Hippocampal formation (tissue), 2 donors: ENCODE measurements at regions not wholly inside any gene's neighbourhood (a gene's known extent, or its start where the extent isn't known, plus 50 kb on each side); places are given as distances from the start of the nearest gene placed in this dataset.

Source experiments
- DNase-seq, 2 donors: peaks; one replicate each; lab custom pipeline; 2025; lab: John Stamatoyannopoulos, UW

DNA sequence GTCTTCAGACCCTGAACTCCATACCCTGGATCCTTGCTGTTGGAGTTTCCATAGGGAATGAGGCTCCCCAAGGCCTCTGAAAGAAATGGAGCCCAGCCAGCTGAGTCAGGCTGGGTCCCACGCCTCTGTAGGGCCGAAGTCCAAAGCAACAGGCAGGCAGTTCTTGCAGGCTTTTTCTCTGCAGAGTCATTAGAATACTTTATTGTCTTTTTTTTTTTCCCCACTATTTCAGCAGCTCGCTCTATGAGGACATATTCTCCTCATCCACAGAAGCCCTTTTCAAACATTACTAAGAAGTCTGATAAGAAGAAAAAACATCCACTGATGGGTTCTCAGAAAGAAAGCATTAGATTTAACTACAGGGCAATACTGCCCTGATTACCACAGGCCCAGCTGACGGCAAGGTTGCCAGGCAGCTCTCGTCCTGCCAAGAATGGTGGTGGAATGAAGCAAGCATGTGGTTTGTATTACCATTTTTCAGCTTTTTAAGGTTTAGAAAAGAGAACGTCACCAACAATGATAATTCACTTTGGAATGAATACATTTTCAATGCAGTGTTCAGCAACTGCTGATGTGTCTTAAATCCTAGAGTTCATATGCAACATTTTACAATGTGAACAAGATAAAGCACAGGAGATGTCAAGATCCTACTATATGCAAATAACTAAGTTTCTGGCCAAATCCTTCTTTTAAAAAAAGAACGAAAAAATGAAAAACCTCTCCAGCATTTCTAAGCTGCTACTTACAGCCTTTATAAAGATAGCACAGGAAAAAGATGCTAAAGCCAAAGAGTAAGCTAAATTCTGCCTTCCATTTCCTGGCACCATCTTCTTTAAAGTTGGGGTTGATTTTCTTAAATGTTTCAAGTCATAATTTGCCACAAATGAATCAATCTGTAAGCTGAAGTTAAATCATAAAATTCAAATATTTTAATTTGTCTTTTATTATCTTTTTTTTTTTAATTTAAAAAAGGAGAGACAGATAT lies 223.6 kb upstream of the CITED2 start:
- DNase-seq = peak; percentile 12 to 32

DNA sequence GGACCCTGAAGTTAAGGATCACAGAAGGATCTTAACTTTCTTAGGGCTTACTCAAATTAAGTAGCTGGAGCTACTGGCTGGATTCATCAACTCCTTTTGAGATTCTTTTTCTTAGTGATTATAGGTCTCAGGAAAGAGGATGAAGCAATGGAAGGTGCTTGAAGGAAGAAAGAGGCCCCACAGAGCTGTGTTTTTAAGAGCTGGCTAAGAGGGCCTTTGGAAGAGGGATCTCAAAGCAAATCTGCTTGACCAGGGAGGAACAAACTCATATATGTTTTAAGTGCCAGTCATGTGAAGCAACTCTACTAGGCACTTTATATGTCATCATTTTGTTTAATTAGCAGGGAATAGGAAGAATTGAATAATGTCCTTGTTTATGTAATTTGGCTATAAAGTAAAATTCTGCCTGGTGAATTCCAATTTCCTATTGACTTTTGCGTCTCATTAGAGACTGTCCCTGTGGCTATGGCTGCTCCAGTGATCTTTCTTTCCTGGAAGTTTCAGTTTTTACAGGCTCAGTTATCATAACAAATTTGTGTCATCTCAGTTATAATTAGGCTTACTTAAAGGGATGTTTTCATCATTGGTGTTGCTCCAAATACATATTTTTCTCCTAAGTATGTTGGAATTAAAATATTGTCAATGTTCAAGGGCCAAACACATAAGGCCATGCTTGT lies 222.8 kb upstream of the CITED2 start:
- DNase-seq = no peak

DNA sequence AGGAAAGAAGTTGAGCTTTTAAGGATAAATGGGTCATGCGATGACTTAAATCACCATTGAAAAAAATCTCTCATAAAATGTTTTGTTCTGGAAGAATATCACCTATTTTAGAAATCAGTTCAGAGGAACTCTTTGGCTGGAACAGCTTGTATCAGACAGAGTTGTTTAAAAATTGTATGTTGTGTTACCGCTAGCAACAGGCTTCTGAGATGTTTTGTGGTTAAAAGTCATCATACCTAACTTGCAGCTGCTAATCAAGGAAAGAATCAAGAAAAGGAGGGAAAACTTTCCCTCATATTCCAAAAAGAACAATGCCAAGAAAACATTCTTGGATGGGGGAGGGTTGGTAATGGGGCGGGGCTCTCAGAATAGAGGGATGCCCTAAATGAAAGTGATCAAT lies 220.7 kb upstream of the CITED2 start:
- no peak for DNase-seq

DNA sequence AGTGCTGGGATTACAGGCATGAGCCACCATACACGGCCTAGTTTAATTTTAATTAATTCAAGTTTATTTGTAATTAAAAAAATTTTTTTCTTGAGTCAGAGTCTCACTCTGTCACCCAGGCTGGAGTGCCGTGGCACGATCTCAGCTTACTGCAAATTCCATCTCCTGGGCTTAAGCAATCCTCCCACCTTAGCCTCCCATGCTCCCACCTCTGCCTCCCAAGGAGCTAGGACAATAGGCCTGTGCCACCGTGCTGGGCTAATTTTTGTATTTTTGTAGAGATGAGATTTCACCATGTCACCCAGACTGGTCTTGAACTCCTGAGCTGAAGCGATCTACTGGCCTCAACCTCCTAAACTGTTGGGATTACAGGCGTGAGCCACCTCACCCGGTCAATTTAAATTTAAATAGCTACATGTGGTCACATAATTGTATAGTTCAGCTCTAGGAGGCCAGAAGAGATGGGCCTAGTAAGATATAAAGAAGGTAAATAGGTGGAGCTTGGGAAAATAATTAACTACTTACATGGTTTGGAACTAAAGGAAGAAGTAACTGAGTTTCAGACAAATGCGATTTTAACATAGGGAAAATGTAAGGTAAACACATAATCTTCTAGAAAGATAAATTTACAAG lies 220.0 kb upstream of the CITED2 start:
- no peak for DNase-seq

DNA sequence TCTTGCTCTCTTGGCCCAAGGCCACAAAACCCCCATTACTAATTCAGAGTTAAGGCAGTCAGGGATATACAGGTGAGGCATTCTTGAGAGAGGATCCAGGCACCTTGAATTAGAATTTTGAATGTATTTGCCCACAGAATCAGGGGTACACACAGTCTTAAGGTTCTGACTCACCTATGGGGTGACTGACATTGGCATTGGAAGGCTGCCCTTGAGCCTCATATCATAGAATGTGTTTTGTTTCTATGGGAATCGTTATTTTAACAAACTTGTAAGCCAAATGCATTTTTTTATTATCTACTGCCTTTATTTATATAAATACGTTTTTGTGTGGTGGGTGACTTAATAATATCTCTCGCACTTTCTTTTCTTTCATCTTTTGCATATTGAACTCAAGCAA lies 218.6 kb upstream of the CITED2 start:
- DNase-seq = no peak

DNA sequence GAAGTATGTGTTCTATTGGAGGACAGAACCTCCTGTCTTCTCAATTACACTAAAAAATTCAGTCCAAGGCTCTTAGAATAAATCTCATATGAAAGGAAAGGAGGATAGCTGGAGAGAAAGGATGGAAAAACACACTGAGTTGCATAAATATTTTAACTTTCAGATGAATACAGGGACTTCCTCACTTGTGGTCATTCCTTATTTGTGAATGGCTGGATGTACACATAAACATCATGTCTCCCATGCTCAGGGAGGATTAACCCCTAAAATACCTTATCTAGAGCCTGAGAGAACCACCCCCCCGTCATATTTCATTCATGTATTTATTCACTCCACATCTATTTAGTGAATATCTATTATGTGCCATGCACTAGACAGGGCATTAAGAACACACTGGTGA lies 217.6 kb upstream of the CITED2 start:
- DNase-seq = no peak

DNA sequence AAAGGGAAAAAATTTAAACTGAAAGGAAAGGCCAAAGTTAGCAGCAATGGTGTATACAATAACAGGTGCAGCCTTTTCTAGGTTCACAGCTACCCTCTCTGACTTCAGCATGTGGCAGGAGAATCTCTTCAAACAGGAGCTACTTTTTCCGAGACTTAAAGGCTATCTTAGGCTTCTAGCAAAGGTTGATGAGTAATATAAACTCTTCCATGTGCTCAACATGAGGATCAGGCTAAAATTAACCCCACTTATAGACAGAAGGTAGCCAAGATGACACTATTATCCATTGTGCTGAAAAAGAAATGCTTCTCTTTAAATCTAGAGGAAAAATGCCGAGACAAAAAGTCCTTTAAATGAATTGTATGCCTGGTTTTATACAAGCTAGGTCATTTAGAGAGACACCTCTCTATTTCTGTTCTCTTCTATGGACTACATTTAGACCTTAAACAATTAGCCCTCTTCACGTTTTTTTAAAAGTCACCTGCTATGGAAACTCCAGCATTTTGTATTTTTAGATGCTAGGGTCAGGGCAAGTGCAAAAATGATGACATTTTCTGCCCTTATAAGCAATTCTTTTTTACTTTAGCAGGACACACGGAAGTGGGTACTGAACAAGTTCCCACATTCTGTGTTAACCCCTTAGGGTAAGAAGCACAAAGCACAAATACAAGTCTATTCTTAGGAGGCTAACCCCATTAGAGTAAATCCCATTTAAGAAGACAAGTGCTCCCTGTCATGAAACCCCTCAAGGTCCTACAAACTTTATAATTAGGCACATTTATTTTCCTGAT lies 216.8 kb upstream of the CITED2 start:
- no peak for DNase-seq

DNA sequence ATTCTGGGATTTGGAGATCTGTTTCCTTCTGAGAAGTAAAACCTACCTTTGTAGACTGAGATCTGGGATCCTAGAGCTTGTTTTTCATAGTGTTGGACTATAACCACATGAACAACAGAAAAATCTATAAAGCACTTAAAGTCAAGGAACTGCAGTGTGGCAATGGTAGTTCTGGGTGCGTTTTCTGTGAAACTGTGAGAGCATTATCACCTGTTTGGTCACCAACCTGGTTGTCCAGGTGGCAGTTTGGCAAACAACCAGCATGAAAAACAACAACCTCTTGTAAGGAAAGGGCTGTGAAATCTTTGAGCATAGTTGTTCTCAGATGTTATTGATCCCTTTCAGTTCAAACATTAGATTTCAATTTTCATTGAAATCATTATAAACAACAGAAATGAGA lies 215.8 kb upstream of the CITED2 start:
- DNase-seq = no peak

DNA sequence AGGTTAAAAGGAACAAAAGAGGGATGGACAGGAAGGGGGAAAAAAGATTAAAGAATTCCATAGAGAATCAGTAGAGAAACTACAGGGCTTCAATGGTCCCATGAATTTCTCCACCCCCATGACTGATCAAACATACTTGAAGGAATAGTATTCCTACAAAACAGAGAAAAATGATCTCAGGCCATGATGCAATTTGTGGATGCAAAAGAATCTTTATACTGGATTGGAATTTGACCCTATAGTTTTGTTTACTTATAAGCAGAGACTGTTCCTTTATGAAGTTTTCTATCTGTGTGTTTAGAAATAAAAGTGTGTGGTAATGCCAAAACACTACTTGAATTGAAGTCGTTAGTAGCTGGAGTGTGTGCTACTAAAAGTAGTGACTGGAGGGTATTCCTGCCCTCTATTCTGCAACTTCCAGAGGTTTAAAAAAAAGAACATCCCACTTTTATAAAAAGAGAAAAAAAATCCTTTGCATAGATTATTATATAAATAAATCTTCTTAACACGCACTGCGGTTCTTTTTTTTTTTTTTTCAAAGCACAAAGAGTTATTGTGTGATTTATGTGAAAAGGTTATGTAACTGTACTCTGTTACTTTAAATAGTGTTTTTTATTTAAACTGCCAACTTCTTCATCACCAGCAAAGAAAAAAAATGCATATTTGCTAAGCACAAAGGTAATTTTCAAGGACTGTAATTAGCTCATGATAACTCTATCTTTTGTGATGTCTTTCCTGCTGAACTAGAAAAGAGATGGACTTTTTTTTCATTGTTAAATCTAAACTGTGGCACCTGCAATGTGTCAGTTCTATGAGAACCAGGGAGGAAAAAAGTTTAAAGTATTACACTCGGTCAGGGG lies 214.5 kb upstream of the CITED2 start:
- DNase-seq = no peak

DNA sequence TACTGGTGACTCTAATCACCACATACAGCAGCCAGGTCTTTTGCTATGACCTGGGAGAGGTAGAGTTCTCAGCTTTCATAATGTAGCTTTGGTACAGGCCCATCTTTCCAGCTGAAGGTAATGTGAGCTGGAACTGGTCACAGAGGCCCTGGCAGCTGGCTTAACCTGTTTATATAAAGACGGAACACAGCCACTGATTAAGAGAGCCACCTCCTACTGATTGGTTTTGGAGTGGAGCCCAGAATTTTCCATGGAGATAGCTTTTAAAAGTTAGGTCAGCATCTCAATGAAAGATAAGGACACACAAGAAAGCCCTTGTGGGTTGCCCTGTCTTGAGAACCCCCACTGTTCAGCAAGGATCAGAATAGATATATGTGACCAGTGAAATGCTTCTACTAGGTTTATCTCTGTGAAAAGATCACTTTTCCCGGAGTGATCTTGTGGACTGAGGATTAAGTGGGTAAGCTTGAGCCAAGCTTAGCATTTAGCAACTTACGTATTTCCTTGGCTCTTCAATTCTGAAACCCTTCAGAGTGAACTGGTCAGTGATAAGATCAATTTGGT lies 213.7 kb upstream of the CITED2 start:
- DNase-seq = no peak

DNA sequence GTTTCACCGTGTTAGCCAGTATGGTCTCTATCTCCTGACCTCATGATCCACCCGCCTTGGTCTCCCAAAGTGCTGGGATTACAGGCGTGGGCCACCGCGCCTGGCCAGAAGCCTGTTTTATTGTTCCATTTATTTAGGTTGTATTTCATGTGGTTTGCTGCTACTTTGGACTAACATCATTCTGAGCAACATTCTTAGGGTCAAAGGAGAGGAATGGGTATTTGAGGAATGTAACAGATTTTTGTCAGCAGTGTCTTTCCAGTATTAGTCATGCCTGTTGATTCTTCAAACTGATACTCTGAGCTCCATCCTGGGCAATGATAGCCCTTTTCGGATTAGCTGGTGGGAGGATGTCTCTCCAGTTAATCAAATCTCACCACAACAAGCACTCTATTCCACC lies 213.0 kb upstream of the CITED2 start:
- DNase-seq = no peak

DNA sequence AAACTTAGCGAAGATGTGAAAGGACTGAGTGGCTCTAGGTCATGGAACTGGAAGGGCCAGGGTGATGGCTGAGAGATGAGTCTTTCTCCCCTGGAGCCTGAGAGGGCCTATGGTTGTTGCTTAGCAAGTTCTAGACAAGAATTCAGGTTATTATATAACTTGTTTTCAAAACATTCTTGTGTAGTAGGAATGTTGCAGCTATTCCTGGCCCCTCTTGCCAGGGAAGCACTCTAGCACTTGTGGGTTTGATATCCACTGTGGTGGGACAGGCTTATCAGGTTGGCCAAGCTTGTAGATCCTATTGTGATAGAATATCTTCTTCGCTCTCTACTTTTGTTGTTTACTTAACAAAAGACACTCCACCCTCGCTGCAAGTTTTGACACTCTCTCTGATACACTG lies 211.8 kb upstream of the CITED2 start:
- DNase-seq = no peak

DNA sequence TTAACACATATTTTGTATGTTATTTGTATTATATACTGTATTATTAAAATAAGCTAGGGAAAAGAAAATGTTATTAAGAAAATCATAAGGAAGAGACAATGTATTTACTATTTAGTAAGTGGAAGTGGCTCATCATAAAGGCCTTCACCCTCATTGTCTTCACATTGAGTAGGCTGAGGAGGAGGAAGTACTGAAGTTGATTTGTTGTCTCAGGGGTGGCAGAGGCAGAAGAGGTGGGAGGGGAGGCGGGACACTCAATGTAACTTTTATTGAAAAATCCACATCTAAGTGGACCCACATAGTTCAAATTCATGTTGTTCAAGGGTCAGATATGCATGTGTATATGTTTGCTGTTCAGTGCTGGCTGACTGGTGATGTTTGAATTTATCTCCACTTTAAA lies 210.2 kb upstream of the CITED2 start:
- DNase-seq = no peak

DNA sequence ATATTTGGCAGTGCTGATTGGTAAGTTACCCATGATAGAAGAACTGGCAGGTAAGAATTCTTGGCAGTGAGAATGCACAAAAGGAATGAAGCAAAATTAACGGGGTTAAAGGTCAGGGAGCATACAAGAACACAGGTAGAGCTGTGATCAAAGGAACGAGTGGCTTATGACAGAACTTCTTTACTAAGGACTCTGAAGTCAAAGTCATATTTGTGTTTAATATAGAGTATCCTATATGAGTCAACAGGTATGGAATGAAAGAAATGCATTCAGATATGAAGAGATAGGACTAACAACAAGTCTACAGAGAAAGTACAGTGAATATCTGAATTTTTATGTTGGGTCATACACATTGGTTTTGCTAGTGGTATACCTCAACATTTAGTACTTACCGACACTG lies 209.0 kb upstream of the CITED2 start:
- DNase-seq = no peak

DNA sequence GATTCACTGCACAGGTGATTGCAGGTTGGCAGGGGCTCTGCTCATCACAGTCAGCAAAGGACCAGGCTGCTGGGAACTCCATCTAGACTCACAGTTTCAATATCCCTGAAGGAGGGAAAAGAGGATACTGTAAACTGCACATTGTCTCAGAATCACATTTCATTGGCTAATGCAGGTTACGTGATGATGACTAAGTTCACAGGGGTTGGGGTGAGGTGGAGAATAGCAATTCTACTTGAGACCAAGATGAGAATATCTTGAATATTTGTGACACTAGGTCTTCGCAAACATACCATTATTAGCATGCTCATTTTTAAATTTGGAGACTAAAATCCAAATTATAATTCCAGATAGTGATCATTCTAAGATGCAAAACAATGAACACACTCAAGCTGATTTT lies 208.5 kb upstream of the CITED2 start:
- no peak for DNase-seq

DNA sequence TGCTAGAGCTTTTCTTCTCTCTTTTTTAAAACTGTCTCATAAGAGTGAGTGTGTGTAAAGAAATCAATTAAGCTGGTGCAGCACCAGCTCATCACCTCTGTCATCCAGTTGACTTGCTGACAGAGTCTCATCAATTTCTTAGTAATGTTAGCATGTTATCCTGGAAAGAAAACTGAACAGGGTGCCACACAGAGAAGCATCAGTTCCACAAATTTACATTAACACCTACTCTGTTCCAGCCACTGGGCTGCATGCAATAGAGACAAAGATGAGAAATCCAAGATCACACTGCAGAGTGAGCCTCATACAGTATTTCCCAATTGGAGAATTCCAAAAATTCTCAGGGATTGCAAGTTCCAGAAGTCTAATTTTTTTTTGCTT lies 207.0 kb upstream of the CITED2 start:
- no peak for DNase-seq

DNA sequence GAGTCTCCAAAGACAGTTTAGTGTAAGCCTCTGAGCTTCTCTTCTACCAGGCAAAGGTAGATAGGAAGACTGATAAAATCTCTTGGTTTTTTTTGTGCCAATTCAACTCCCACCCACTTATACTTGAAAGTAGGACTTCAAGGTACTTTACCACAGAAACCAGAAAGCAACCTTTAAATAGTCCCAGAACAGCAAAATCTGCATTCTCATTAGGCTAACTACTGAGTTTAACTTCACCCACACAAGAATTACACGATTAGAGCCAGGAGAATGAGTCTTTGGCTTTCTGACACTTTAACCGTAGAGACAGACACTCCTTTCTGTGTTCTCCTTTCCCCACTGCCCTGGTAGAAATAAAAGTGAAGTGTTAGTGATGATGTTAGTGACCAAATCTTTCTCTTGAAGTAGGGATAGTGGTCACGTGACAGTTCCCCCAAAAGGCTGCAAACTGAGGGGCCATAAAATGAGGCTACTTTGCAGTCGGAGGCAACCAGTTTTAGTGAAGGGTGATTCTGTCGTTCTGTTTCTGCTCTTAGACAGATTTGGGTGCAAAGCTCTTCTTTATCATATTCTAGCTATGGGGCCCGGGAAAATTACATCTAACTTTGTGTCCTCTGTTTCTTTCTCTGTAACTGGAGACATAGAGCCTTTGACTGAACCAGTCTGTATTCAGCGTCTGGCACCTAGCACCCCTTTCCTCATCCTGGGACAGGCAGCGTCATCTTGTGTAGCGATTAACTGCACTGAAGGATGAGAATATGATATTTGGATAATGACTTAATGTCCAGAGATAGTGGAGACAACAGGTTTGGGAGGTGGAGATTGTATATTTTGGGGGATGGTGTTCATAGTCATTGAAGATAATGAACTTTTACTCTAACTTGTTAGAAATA lies 206.4 kb upstream of the CITED2 start:
- no peak for DNase-seq

DNA sequence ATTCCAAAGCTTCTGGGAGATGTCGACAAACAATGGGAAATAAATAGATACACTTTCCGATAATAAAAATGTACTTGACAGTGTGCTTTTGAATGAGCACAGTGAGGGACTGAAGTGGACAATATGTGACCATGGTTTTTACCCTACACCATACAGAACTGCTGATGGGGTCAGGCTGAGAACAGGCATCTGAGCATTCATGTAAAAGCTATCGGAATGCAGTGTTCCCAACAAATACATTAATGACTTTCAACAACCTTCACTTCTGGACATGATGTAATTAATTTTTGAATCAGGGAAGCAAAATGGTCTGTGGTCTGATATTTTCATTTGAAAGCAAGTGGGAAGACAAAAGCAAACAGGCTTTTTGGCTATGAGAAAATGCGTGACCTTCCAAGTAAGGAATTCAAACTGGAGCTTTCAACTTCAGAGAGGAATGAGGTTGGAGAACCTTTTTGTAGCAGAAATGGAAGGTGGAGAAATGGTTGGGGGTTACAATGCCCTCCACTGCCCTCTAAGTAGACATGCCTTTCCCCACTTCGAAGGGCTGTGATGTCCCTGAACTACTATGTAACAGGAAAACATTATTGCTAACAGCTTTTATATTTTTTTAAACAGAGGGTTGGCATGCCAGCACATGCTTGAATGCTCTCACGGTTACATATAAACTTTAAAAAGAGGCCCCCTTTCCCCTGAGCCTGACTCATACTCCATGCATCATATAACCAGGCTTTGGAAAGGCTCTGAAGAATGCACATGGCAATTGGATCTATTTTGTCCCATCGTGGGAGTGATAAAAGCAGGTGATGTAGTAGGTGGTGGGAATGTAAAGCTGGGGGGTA lies 203.5 kb upstream of the CITED2 start:
- DNase-seq = no peak
